ENCODE measurements at regions not wholly inside any gene's neighbourhood (a gene's known extent, or its start where the extent isn't known, plus 50 kb on each side); places are given as distances from the start of the nearest gene placed in this dataset.

DNA sequence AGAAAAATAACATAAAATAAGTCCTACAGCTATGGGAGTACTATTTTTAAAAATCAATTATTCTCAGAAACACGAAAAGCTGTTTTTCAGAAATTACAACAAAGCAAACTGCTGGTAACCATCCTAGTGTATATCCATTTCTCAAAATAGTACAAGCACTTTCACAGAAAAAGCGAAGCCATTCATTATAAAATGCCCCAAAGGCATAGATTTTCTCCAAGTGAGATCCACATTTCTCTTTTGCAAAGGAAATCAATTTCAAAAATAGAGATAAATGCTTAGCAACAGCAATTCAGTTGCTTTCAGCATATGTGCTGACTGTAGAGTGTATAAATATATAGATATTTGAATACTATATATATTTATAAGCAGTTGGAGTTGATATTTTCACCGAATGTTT lies 1266.3 kb downstream of the SI start:
- DNase-seq (ENCODE audit: low read depth): no peak
- TF ChIP-seq, protein P1, sequence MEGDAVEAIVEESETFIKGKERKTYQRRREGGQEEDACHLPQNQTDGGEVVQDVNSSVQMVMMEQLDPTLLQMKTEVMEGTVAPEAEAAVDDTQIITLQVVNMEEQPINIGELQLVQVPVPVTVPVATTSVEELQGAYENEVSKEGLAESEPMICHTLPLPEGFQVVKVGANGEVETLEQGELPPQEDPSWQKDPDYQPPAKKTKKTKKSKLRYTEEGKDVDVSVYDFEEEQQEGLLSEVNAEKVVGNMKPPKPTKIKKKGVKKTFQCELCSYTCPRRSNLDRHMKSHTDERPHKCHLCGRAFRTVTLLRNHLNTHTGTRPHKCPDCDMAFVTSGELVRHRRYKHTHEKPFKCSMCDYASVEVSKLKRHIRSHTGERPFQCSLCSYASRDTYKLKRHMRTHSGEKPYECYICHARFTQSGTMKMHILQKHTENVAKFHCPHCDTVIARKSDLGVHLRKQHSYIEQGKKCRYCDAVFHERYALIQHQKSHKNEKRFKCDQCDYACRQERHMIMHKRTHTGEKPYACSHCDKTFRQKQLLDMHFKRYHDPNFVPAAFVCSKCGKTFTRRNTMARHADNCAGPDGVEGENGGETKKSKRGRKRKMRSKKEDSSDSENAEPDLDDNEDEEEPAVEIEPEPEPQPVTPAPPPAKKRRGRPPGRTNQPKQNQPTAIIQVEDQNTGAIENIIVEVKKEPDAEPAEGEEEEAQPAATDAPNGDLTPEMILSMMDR (IDR thresholded peaks at IDR 0.05; ENCODE audit: low read depth, low read length, missing control alignments): no peak
- no peak overlapping the region for H3K4me3 ChIP-seq (ENCODE audit: low read depth, low read length)

DNA sequence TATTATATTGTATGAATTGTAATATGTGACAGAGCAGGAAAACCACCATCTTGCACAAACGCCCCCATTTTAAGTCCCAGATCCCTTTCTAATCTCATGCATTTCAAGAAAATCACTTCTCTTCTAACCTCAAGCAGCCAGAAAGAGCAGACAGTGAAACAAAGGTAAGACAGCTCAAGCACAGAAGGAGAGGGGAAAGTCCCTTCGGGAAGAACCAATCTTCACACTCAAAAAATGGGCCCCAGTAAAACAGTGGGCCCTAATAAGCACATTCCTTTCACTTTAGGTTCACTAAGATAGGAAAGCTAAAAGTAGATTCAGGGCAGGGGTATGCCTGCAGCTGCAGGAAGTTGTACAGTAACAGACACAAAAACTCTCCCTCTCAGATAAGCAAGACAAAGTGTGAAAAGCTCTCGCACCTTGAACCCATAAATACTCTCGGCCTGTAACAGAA lies 1268.7 kb downstream of the SI start:
- DNase-seq (ENCODE audit: low read depth): no peak
- H3K4me3 ChIP-seq (ENCODE audit: low read depth, low read length): no peak overlapping the region
- TF ChIP-seq, protein P1 (IDR thresholded peaks at IDR 0.05; ENCODE audit: low read depth, low read length, missing control alignments): no peak

DNA sequence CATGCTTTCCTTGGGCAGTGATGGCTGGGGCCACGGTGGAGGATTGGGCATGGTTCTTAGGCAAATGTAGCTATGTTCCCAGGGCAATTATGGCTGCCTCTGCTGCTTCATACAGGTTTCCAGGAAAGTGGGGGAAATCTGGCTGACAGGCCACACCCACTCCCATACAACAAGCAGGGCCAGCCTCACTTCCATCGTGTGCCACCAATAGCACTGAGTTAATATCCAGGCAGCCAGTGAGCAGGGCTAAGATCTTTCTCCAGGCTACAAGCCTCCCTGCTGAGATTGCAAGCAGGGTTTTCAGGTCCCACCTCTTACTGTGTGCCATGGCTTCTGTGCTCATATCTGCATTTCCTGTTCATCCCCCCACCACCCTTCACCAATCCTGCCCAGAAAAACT lies 1291.9 kb downstream of the SI start:
- H3K4me3 ChIP-seq (ENCODE audit: low read depth, low read length): no peak overlapping the region
- TF ChIP-seq, protein P1 (IDR thresholded peaks at IDR 0.05; ENCODE audit: low read depth, low read length, missing control alignments): no peak
- DNase-seq (ENCODE audit: low read depth): no peak

DNA sequence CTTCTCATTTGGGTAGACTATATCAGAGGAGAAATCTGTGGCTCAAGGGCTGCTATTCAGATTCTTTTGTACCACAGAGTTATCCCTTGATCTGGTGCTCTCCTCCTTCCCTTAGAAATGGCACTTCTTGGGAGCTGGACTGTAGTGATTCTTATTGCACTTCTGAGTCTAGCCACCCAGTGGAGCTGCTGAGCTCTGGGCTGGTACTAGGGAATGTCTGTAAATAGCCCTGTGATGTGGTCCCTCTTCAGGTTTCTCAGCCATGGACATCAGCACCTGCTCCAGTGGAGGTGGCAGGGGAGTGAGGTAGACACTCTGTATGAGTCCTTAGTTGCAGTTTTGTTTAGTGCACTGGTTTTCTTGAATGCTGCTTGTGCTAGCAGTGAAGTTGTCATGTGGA lies 1292.6 kb downstream of the SI start:
- no peak overlapping the region for H3K4me3 ChIP-seq (ENCODE audit: low read depth, low read length)
- TF ChIP-seq, protein P1 (IDR thresholded peaks at IDR 0.05; ENCODE audit: low read depth, low read length, missing control alignments): peak; percentile 17
- DNase-seq (ENCODE audit: low read depth): no peak

DNA sequence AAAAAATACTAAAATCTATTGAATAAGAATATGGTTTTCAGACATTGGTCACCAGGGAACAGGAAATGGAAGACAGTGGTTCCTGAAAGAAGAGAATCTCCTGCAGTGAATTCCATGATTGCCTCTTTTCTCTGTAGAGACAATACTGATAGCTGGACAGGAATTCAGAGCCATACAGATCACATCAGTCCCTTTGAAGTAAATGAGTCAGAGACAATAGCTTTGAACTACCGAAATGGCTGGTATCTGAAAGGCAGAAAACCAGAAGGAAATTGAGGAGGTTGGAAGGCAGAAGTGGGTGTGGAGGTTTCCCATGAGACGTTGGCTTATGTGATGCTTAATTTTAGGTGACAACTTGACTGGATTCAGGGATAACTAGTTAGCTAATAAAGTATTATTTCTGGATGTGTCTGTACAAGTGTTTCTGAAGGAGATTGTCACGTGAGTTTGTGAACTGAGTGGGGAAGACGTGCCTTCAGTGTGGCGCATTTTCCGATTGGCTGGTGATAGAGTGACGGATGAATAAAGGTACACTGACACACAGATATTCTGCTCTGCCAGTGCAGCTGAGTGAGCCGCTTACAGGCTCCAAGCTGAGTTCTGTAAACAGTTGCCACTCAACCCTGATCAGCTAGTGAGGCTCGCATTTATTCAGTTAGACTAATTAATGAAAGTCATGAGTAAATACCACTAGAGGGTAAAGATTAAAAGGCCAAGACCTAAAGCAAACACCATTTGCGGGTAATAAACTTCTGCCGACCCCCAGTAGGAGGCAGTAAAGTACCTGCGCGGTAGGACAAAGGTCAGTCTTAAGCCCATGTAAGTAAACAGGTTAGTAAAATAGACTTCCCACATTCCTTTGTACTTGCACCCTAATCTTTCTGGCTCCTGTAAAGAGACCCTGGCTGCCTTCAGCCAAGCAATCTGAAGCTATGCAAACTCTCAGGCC lies 1298.6 kb downstream of the SI start:
- no peak overlapping the region for H3K4me3 ChIP-seq (ENCODE audit: low read depth, low read length)
- DNase-seq (ENCODE audit: low read depth): no peak
- TF ChIP-seq, protein P1 (IDR thresholded peaks at IDR 0.05; ENCODE audit: low read depth, low read length, missing control alignments): no peak

DNA sequence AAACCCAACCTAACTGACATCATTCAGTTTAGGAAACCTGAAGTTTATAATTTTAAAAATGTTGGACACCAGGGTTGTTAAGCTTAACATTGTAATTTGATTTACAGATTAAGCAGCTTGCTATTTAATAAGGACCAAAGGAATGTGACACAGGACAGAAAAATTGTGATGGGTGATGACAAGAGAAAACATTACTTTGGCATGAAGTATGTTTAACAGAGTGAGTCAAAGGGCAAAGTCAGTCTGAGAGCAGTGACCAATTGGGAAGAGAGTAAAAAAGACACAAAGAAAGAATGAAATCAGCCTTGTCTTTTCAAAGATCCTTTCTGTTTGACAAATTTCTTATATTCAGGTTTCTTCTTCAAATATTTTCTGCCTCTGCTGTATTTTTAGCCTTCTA lies 1301.6 kb downstream of the SI start:
- TF ChIP-seq, protein P1 (IDR thresholded peaks at IDR 0.05; ENCODE audit: low read depth, low read length, missing control alignments): no peak
- DNase-seq (ENCODE audit: low read depth): no peak
- no peak overlapping the region for H3K4me3 ChIP-seq (ENCODE audit: low read depth, low read length)

DNA sequence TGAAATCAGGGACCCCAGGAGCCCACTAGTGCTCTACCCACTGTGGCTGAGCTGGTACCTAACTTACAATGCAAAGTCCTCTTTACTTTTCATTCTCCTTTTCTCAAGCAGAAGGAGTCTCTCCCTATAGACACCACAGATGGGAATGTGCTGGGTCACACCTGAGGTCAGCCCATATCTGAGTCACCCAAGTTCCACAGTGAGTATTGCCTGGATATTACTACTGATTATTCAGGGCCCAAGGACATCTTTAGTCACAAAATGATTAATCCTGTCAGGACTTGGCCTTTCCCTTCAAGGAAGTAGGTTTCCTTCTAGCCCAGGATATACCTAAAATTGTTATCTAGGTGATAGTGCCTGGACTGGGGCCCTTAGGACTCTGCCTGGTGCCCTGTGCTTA lies 1305.2 kb downstream of the SI start:
- TF ChIP-seq, protein P1 (IDR thresholded peaks at IDR 0.05; ENCODE audit: low read depth, low read length, missing control alignments): no peak
- H3K4me3 ChIP-seq (ENCODE audit: low read depth, low read length): no peak overlapping the region
- DNase-seq (ENCODE audit: low read depth): no peak

All from GM12864 (cell line).